ENCODE measurements at regions not wholly inside any gene's neighbourhood (a gene's known extent, or its start where the extent isn't known, plus 50 kb on each side); places are given as distances from the start of the nearest gene placed in this dataset.
"Not testable (repeated sequence)": the region's sequence is repeated elsewhere in the genome, so short reads cannot be mapped to it uniquely, and the experiment has no call there.

DNA sequence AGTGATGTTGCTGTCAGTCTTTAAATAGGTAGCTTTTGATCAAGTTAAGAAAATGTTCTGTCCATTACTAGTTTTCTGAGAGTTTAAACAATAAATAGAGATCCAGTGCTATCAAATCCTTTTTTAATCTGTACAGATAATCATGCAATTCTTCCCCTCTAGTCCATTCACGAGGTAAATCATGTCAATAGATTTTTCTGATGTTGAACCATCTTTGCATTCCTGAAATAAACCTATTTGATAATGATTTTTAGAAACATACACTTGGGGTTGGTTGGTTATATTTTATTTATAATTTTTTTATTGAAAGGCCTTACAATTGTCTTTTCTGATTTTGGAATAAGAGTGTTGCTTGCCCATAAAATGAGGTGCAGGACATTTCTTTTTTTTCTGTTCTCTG, 95.0 kb downstream of the FAM53A start:
- DNase-seq, result no peak

DNA sequence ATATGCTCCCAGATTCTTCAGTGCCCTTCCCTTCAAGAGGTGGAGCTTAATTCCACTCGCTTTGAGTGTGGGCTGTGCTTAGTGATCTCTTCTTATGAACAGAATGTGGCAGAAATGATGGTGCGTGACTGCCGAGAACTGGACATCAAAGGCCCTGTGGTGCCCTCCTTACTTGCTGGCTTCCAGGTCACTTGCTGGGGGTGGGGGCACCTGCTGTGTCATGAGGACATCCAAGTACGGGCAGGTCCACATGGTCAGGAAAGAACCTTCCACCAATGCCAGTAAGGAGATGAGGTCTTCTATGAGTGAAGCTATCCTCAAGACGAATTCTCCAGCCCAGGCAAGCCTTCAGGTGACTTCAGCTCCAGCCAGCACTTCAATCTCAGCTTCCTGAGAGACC, 95.8 kb downstream of the FAM53A start:
- DNase-seq, result no peak

DNA sequence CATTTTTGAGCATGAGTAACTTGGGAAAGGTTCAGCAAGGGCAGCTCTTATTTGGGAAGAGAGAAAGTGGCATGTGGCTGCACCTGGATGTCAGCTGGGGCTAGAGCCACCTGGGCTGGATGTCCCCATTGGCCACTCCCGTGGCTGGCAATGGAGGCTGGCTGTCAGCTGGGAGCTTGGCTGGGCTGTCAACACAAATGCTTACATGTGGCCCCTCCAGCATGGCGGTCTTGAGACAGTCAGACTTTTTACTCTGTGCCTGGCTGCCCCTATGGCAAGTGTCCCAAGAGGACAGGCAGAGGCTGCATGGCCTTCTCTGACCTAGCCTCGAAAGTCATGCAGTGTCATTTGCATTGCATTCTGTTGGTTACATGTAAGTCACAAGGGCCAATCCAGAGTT, 99.6 kb downstream of the FAM53A start:
- no peak for DNase-seq

DNA sequence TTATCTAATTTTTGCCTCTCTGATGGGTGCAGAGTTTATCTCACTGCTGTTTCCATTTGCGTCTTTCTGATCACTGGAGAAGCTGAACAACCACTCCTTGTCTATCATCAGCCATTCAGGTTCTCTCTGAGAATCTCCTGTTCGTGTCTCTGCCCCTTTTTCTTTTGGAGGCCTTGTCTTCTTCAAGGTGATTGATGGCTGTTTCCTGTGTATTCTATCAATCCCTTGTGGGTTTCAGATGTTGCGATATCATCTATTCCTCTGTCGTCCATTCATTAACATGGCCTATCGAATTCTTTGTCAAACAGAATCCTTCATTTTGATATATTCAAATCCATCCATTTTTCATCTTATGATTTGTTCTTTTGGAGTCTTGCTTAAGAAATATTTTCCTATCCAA, 100.3 kb downstream of the FAM53A start:
- DNase-seq, result no peak

DNA sequence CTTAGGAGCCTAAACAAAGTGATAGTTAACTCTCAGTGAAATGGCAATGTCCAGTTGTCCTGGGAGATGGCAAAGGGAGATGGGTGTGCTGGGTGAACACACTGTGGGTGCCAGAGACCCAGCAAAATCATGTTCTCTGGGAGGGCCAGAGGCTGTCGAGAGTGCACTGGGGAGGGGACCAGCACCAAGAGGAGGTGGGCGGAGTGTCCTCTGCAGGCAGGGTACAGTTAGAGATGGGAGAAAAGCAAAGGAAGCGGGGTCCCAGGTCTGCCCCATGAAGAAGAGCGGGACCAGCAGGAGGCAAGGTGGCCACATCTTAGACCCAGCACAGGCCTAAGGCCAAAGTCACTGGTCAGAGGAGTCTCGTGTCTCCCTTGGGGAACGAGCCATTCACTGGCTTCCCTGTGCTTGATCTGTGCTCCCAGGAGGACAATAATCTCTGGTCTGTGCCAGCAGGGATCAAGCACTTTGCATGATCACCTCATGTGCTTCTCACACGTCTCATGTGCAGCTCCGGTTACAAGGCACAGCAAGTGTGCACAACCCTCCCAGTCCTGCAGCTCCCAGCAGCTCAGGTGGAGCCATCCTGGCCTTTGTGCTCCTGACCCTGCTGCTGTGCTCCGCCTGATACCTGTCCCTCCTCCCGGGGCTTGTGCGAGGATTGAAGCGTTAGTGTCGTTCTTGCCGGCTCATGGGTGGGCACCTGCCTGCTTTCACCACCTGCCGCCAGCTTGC, 100.9 kb downstream of the FAM53A start:
- DNase-seq, result no peak

DNA sequence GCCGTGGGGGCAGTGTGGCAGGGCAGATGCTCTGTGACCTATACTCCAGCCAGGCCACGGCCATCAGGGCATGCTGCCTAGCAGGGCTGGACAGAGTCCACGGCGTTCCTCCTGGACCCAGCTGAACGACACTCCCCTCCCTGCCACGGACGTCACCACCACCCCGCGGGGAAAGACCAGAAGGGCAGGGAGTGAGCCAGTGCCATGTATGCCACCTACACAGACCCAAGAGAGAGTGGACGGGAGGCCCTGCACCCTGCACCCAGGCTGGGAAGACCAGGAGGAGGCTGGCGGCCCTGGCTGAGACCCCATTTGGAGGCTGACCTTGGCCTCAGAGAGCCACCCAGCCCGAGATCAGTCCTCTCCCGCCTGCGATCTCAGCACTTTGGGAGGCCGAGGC, 101.9 kb downstream of the FAM53A start:
- no peak for DNase-seq

DNA sequence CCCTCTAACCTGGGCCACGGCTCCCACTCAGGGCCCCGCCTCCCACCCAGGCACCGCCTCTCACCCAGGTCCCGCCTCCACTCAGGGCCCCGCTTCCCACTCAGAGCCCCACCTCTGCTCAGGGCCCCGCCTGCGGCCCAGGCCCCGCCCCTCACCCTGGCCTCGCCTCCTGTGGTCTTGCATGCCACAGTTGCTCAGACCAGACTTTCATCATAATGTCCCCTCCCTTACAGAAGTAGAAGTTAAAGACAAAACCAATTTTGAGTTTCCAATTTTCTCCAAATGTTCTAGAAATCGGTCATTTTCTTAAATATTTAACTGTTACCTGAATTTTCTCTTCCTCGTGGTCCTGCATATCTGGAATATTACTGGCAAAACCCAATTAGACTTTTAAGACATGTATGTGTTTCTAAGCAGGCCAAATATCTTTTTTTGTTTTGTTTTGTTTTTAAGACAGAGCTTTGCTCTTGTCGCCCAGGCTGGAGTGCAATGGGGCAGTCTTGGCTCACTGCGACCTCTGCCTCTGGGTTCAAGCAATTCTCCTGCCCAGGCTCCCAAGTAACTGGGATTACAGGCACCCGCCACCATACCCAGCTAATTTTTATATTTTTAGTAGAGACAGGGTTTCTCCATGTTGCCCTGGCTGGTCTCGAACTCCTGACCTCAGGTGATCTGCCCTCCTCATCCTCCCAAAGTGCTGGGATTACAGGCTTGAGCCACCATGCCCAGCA, 102.8 kb downstream of the FAM53A start:
- not testable (repeated sequence) for DNase-seq

DNA sequence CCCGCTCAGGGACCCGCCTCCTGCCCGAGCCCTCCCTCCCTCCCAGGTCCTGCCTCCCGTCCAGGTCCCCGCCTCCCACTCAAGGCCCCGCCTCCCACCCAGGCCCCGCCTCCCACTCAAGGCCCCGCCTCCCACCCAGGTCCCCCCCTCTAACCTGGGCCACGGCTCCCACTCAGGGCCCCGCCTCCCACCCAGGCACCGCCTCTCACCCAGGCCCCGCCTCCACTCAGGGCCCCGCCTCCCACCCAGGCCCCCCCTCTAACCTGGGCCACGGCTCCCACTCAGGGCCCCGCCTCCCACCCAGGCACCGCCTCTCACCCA, 103.5 kb downstream of the FAM53A start:
- not testable (repeated sequence) for DNase-seq

DNA sequence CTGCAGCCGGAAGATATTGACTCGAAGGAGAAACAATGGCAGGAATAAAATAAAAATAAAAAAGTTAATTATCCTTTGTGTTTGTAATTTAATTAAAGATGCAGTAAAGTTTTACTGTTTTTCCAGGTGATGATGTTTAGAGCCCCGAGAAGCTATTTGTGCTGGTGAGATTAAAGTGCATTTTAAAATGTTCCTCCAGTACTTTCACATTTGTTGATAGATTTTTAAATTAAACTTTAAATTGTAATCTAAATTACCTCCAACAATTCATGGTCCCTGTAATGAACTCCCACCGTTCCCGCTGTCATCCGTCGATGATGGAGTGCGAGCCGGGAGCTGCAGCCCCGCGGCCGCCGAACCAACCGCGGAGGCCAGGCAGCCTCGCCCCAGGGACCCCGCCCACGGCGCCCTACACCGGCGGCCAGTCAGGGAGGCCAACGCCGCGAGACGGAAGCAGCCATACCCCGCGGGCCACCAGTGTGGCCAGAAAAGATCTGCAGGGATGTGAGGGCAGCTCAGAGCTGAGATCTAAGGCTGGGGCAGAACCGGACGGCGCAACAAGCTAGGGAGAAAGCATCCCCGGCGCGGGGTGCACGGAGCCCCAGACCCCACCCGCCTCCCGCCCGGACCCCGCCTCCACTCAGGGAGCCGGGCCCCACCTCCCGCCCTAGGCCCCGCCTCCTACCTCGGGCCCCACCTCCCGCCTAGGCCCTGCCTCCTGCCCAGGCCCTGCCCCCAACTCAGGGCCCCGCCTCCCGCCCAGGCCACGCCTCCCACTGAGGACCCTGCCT, 104.0 kb downstream of the FAM53A start:
- no peak for DNase-seq

DNA sequence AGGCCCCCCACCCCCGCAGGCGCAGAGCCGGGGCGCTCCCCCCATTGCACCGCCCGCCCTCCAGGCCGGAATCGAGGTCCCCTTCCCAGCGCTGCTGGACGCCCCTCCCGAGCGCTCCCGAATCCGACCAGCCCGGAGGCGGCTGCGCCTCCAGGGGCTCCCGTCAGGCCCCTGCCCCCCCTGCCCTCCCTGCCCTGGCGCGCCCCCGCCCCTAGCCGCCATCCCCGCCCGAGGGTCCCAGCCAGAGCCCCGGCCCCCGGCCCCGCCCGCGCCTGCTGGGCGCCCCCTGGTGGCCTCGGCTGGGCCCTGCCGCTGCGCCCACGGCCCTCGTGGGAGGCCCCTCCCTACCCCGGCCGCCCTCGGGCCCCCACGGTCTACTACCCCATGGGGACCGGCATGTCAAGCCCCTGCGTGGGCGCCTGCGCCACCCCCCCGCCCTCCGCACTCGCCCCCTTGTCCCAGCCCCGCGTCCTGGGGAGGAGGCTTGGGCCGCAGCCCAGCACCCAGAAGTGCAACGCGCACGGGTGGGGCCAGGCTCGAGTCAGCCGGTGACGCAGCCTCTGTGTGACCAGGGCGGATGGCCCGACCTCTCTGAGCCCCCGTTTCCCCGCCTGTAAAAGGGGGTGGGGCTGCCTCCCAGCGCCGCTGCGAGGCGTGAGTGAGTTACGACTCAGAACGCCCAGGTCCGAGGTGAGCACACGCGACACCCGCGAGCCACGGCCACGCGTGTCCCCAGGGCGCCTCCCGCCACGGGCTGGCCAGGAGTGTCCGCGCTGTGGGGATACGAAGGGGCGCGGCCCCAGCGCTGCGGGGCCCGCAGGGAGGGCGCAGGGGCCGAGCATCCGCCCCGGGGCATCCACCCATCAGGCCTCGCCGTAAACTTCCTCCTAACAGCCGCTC, 104.9 kb downstream of the FAM53A start:
- no peak for DNase-seq

DNA sequence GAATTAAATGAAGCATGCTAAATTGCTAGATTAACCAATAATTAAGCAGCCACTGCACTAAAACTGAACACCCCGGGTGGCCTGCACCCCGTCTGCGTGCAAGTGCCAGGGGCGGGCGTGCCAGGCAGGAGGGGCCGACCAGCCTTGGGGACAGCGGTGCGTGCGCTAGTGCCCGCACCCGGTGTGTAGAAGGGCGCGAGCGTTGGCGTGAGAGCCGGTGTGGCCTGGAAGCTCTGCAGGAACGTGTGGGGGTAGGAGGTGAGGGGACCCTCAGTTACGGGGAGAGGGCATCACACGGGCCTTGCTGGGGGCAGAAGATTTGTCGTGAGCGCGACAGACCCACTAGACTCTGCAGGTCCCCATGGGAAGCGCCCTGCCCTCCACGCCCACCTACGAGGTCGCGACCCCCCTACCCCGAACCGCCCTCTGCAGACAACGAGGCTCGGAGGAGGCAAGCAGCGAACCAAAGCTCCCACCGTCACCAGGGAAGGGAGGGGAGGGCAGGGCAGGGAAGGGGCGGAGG, 105.8 kb downstream of the FAM53A start:
- peak; percentile 18 for DNase-seq

DNA sequence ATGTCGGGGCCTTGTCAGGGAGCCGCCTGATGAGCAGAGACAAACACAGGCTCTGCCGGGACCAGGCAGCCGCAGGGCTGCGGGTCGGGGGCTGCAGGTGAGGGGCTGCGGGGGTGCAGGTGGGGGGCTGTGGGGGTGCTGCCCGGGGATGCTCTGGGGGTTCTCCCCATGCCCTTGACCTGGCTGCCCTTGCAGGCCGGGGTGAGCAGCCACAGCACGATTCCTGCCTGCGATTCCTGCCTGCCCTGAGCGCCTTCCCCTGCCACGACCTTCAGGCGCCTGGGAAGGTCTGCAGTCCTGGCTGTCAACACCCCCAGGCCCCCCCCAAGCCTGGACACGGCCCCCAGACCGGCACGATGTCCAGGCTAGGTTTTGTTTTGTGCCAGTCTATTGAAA, 106.3 kb downstream of the FAM53A start:
- no peak for DNase-seq

DNA sequence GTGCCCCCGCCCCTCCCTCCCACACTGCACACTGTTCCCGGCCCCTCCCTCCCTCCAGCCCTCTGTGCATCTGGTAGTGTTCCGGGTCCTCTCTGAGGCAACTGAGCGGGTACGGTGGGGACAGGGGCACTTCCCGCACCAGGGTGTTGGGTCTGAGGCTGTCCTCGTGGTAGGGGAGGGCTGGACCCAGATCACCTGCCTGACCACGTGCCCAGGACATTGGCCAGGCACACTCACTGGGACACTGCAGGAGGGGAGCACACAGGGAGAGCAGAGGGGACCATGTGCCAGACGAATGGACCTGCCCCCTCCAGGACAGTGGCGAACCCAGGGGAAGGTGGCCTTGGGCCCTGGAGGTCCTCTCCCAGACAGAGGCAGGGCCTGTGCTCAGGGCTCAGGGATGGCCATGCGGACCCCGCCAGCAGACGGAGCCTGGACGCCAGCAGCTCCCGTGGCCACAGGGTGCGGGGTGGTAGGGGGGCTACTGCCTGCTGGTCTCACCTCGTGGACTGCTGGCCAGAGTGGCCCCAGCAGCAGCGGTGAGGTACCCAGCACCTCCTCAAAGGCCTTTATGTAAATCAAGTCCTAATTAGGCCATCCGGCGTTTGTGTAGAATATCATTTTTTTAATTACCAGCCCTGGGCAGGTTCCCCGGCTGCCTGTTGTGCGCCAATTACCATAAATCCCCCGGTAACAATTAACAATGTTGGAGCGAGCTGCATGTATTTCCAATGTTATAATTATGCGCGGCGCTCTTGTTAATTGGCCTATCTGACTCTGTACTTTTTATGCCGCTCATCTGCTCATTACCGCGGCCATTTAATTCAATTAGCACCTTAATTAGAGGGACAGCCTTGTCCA, 106.9 kb downstream of the FAM53A start:
- peak; percentile 90 for DNase-seq

DNA sequence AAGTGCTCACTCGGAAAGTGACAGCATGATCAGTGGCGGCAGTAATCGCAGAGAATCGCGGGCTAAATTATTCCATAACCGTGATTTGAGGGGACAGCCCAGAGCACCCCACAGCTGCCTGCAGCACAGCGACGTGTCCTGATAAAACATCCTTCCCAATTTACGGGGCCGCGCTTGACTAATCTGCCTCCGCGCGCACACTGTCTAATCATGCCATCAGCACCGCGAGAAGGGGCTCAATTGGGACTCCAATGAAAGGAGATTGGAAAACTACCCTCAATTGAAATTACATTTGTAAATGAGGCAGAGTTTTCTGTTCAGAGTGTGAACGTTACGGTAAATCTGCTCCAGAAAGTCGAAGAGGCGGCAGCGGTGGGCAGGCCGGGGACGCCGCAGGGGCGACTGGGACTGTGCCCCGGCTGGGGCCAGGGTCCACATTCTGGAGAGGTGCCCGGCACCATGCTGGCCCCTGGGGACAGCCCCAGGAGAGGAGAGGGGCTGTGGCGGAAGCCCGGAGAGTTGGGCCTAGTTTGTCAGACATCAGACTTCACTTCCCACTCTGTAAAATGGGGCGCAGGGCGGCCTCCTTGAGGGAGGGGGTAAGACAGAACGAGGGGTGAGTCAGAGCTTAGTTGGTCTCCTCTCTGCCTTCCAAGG, 107.7 kb downstream of the FAM53A start:
- DNase-seq, result no peak

DNA sequence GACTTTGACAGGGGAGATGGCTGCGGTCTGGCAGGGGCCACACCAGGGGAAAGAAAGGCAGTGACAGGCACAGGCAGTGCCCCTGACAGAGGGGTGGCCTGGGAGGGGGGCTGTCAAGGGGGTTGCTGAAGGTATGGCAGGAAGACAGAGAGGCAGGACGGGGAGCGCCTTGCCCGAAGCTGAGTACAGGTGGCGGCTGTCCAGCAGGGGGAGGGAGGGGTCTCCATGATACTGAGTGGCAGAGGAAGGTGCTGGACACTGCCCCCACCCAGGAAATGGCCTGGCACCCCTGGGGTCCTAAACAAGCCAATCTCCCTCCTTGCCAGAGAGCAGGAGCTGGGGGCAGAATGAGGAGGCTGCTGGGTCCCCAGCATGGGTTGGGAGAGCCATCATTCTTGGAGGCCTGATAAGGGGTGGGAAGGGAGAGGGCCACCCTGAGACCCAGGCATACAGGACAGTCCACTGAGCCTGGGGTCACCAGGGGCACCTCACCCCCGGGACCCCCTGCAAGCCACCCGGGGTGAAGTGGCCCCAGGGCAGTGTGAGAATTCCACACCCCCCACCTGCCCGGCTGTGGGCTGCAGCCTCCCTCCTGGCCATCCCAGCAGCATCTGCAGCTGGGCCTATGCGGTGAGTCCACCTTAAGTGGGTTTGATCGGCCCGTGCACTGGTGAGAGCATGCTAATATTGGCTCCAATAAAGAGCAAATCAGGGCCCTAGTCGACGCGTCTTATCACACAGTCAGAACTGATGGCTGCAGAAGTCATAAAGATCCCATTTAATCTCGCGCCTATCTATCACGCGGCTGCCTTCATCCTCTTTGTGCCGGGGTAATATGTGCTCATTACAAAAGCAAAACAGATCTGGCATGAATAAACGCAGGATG, 108.5 kb downstream of the FAM53A start:
- DNase-seq, result no peak

DNA sequence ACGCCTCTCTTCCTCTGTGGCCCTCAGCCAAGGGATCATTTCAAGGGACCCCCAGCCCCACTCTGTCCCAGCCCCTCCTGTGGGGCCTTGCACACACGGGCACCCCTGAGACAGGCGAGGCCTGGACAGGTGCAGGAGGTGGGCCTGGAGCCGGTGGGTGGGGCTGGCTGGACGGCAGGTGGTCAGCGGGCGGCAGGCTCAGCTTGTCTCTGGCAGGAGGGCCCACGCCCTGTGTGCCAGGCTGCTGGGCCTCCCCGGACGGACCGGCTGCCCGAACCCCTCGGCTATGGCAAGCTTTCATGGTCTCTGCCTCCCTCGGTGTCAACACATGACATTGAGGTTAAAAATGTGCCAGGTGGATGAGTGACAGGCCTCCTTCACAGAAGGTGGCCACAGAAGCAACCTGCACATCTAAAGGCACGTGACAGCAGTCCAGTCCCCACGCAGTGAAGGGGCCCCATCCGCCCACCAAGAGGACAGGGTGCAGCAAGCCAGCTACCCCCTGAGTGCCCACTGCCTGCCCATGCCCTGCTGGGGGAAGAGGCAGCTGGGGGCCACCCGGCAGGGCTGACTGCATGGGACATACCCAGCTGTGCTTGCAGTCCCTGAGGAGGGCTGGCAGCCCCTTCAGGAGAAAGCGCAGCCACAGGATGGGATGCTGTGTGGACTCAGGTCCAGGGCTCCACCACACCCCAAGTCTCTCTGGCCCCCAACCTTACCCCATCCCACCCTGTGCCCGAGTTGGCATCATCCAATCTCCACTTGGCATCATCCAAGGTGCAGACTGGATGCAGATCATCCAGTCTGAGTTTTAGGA, 109.3 kb downstream of the FAM53A start:
- no peak for DNase-seq

DNA sequence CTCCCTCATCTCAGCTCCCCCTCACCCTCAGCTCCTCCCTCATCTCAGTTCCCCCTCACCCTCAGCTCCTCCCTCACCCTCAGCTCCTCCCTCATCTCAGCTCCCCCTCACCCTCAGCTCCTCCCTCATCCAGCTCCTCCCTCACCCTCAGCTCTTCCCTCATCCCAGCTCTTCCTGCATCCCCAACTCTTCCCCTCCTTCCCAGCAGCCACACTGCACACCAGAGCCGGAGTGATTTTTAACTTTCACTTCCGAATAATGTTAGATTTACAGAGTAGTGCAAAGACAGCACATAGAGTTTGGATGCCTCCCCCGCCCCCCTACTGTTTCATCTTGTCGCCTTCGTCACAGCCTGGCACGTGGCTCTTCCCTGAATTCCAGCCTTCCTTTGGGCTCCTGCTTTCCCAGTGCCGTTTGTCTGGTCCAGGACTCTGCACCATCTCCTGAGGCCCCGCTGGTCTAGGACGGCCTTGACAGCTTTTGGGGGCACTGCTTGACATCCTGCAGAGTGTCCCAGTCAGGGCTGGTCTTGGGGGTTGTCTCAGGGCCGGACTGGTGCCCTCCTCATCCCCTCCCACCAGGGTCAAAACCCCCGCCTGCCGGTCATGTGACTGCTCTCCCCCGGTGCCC, 110.2 kb downstream of the FAM53A start:
- no peak for DNase-seq

DNA sequence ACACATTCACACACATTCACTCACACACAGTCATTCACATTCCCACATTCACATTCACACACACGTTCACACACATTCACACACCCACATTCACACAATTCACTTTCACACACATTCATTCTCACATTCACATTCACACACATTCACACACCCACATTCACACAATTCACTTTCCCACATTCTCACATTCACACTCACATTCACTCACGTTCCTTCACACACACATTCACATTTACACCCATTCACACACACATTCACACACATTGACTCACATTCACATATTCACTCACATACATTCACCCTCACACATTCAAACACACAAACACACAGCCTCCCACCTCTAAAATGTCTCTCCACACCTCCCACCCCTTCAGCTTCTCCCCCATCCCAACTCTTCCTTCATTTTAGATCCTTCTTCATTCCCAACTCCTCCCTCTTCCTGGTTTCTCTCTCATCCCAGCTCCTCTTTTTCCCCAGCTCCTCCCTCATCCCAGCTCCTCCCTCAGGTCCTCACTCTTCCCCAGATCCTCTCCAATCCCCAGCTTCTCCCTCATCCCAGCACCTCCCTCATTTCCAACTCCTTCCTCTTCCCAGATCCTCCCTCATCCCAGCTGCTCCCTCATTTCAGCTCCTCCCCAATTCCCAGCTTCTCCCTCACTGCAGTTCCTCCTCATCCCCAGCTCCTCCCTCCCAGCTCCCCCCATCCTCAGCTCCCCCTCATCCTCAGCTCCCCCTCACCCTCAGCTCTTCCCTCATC, 111.0 kb downstream of the FAM53A start:
- no peak for DNase-seq
